GM18505 (cell line): ENCODE measurements at regions not wholly inside any gene's neighbourhood (a gene's known extent, or its start where the extent isn't known, plus 50 kb on each side); places are given as distances from the start of the nearest gene placed in this dataset.

Experiments
- ATAC-seq: cut with Tn5 transposase; IDR thresholded peaks from one replicate; pipeline ENCODE4 v1.9.1; 2021; ENCODE audit not compliant: unreplicated experiment
- POLR2A ChIP-seq: IDR thresholded peaks from 4 replicates; pipeline ENCODE4 v1.6.1; 2011; ENCODE audit warnings: borderline replicate concordance; ENCODE audit not compliant: insufficient read depth, insufficient read length; ENCODE audit errors: extremely low read depth

DNA sequence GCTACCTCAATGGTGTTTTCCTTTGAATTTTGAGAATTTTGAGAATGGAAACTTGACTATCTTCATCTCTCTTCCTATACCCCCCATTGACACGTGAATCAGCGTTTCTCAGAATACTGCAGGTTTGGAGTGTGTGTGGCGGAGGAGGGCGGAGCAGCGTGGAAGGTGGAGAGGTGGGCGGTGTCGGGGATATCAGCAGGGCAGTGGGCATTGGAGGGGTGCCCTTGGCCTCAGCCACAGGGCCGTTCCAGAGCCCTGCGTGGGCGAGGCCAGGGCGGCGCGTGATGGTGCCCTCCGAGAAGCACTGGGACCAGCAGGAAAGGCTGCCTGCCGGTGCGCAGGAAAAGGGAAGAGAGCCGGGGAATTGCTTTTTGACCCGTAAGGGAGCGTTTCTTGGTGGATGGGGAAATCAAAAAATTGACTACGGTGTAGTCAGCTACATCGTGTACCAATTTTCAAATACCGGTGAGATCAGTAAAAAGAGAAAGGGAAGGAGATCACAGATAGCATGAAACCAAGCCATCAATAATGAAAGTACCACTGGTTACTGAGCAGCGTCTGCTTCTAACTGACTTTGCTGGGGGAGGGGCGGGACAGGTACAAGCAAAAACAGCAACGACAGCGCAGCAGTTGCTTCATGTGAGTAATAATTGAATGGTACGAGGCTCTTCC lies 82.7 kb upstream of the DUSP22 start:
- ATAC-seq, result peak; percentile 63

GRCh38 chr6:210104-210456 lies 82.2 kb upstream of the DUSP22 start:
- no peak for TF ChIP-seq POLR2A
- ATAC-seq, result no peak

More for the DNA sequence above, 82.7 kb upstream of the DUSP22 start:
- peak; percentile 47 for TF ChIP-seq POLR2A

- TF ChIP-seq POLR2A, result no peak
- no peak for ATAC-seq
These were observed 81.4 kb upstream of the DUSP22 start for GRCh38 chr6:210778-211374.

DNA sequence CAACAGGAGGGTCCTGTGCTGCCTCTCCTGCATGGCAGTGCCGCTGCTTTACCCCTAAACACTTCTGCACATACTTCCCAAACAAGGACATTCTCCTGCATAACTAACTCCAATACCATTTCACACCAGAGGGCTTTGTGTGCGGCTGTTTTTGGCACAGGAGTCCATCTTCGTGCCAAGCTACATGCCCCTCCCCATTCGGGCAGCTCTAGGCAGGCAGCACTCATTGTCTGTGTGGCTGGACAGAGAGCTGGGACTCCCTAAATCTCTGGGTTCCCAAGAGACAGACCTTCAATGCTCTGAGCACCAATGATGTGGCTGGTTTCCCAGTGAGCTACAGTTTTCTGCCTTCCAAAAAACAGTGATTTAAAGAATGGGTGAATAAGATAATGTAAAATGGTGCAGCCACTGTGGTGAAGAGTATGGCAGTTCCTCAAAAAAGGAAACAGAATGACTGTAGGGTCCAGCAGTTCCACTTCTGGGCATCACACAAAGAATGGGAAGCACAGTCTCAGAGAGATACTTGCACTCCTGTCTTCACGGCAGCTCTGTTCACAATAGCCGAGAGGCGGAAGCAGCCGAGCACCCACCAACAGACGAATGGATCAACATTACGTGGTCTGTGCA lies 80.3 kb upstream of the DUSP22 start:
- ATAC-seq, result no peak
- TF ChIP-seq POLR2A, result no peak

GRCh38 chr6:213284-213683 lies 79.0 kb upstream of the DUSP22 start:
- ATAC-seq, result no peak
- TF ChIP-seq POLR2A, result no peak

- no peak for TF ChIP-seq POLR2A
These were observed 77.9 kb upstream of the DUSP22 start for GRCh38 chr6:214428-214827.

GRCh38 chr6:215335-216034 lies 76.8 kb upstream of the DUSP22 start:
- ATAC-seq, result no peak
- TF ChIP-seq POLR2A, result no peak

More at GRCh38 chr6:214428-214827, 77.9 kb upstream of the DUSP22 start:
- no peak for ATAC-seq

DNA sequence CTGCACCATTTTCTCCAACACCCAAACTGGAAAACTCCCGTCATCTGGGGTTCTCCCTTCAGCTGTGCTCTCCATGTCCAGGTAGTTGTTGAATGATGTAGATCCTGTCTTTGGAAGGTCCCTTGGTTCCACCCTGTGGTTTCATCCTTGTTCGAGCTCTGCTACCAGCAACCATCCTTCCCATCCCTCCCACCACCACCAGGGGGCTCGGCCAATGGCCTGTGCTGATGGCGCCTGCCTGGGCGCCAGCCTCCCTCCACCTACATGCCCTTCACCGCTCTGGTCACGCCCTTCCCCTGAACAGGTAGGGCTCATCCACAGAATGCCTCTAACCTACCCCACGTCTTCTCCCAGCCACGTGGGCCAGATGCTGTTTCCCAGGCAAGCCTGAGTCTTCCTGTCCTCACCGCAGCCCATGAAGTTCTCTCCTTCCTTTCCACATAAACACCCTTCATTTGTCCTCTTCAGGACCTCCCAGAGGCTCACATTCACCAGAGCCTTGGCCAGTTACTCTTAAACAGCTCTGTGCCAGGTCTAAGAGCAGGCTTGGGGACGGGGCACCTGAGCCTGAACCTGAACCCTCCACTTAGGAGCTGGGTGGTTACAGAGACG lies 75.1 kb upstream of the DUSP22 start:
- TF ChIP-seq POLR2A, result no peak
- no peak for ATAC-seq

DNA sequence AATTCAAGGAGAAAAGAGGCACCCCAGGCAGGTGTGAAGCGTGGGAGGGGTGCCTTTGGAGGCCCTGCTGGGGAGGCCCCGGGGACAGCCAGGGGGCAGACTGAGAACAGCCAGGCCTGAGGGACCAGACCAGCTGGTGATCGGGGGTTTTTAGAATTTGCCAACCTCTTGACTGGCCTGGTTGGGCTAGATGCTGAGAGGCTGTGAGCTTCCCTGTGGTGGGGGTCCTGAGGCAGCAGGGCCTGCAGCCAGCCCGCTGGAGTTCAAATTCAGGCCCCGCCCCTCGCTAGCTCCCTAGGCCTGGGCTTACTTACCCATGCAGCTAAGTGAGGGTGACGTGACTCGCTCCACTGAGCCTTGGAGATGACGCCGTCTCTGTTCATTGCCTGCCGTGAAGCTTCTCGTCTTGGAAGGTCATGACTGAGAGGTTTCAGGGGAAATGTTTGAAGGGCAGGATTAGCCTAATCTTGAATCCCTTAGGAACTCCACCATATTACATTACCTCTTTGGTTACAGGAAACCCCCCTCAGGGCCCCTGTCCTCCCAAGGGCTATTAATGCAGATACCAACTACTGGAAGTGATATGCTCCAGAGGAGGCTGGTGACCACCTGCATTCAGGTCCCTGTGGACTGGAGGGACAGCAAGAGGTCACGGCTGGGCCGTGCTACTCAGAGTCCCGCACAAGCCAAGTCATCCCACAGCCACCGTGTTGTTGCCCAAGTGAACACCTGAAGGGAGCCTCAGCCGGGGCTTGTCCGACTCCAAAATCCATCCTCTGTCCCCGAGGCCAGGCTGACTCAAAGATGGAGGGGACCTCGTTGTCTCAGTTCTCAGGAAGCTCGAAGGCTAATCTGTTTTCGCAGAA lies 73.9 kb upstream of the DUSP22 start:
- ATAC-seq, result peak; percentile 40
- TF ChIP-seq POLR2A, result peak; percentile 0

- TF ChIP-seq POLR2A, result peak; percentile 7
- peak; percentile 17 for ATAC-seq
These were observed 73.2 kb upstream of the DUSP22 start for GRCh38 chr6:219019-219570.

DNA sequence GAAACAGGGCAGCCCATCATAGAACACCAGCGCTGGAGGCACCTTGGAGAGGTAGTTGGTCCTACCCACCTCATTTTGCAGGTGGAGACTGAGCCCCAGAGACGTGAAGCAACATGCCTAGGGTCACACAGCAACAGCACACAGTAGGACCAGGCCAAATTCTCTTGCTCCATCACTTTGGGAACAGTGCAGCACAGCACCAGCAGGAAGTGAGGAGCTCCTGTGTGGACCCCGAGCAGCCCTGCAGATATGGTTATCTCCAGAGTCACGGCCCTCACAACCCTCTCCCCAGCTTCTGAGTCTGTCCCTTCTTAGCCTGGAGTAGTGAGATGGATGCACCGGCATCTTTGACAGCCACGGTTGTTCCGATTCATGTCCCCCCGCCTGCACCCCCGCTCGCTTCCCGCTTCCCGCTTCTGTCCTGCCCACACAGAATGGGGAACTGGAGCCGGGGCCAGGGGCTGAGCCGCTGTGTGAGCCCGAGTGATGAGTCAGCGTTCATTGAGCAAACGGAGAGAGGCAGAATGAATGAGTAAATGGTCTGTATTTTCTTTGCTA lies 72.6 kb upstream of the DUSP22 start:
- peak; percentile 14 for TF ChIP-seq POLR2A
- no peak for ATAC-seq

- no peak for ATAC-seq
- no peak for TF ChIP-seq POLR2A
These were observed 72.0 kb upstream of the DUSP22 start for GRCh38 chr6:220312-220711.
